ENCODE measurements at regions not wholly inside any gene's neighbourhood (a gene's known extent, or its start where the extent isn't known, plus 50 kb on each side); places are given as distances from the start of the nearest gene placed in this dataset.
A peak's percentile ranks its signal among the peaks of the same experiment; 100 is the strongest.
"Not testable (repeated sequence)": the region's sequence is repeated elsewhere in the genome, so short reads cannot be mapped to it uniquely, and the experiment has no call there.

DNA sequence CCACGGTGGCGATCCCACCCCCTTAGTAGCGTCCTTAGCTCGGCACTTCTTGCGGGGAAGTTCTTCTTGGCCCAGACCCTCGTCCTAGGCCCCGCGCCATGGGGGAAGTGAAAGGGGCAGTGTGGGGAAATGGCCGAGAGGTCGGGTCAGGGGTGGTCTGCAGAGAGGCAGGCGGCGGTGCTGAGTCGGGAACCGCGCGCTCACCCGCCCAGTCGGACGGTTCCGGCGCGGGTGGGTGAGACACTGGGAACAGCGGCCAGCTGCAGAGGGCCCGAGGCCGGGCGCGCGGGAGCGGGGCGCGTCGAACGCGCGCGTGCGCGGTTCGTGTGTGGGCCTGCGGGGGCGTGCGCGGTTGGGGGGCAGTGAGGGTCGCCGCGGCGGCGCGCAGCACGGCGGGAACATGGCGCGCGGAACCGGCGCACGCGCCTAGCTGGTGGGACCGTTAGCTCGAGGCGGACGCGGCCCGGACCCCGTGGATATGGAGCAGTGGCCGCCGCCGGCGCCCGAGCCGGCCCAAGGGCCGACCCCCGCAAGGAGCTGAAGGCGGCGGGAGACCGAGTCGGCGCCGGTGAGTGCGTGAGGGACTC lies 246.9 kb downstream of the GOLGA6L6 start:
- no peak overlapping the region for H3K4me3 ChIP-seq (ENCODE audit: low read depth, low read length)
- DNase-seq (ENCODE audit: low read depth) (no peak), FAIRE-seq (no peak)
- H3K27me3 ChIP-seq (ENCODE audit: control insufficient read depth, insufficient read depth, low read length) = no peaks in the 10 kb centered on the region
- no peaks in the 10 kb centered on the region for H3K36me3 ChIP-seq (ENCODE audit: control insufficient read depth, insufficient read depth, low read length)
- TF ChIP-seq CTCF (IDR thresholded peaks at IDR 0.05; ENCODE audit: insufficient read depth, low read length, severe bottlenecking) = no peak

DNA sequence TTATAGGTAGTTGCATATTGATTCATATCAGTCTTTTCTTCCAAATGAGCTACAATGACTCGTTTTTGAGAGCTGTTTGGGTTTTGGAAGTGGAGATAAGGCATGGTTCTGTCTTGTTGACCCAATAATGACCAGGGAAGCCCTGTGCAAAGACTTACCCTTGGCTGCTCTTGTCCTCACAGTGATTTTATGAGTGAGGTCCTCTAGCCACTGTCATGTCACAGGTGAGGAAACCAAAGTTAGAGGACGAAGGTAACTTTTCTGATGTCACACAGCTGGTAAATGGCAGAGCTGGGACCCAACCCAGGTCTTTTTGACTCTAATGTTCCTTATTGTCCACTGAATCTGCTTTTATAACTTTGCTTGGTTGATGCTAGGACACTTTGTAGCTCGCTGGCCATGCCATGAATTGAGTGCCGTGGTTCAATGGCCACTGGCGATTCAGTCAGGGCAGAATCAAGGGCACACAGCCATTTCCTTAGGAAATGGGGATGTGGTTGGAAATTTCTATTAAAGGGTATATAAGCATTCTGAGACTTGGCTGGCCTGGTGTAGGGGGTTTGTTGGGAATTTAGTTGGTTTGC lies 249.1 kb downstream of the GOLGA6L6 start:
- DNase-seq (ENCODE audit: low read depth); H3K27me3 ChIP-seq (ENCODE audit: control insufficient read depth, insufficient read depth, low read length); FAIRE-seq; H3K4me3 ChIP-seq (ENCODE audit: low read depth, low read length); H3K36me3 ChIP-seq (ENCODE audit: control insufficient read depth, insufficient read depth, low read length): not testable (repeated sequence)

DNA sequence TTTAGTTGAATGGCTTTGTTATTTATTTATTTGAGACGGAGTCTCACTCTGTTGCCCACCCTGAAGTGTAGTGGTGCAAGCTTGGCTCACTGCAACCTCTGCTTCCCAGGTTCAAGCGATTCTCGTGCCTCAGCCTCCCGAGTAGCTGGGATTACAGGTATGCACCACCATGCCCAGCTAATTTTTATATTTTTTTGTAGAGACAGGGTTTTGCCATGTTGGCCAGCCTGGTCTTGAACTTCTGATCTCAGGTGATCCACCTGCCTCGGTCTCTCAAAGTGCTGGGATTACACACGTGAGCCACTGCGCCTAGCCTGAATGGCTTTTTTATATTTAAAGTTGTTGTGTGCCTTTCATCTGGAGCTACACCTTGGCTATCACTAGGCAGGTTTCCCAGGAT lies 250.0 kb downstream of the GOLGA6L6 start:
- FAIRE-seq; DNase-seq (ENCODE audit: low read depth); H3K36me3 ChIP-seq (ENCODE audit: control insufficient read depth, insufficient read depth, low read length); H3K4me3 ChIP-seq (ENCODE audit: low read depth, low read length); H3K27me3 ChIP-seq (ENCODE audit: control insufficient read depth, insufficient read depth, low read length): not testable (repeated sequence)

- DNase-seq (ENCODE audit: low read depth); H3K36me3 ChIP-seq (ENCODE audit: control insufficient read depth, insufficient read depth, low read length); H3K4me3 ChIP-seq (ENCODE audit: low read depth, low read length); FAIRE-seq; H3K27me3 ChIP-seq (ENCODE audit: control insufficient read depth, insufficient read depth, low read length): not testable (repeated sequence)
Measured at GRCh38 chr15:20290606-20291005, 251.0 kb downstream of the GOLGA6L6 start.

DNA sequence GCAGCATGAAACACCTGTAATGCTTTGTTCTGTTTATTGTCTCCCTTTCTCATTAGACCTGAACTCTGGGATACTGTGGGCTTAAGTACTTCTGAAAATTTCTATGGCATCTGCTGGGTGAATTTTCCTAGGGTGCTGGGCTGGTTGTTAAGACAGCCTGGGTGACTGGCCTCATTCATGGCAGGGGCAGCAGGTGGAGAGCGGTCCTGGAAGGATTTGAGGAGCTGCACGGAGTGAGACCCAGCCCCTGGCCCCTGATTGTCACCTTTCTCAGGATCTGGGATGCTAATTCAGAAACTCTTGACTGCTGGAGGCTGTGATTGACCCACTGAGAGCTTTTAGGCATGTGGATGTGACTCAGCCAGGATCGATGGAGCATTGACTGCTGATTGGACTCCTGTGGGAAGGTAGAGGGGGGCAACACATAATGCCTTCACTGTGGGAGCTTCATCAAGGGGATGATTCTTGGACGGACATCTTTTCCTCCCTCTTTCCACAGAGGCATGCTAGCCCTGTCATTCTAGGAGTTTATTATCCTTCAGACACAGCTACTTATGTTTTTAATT lies 252.0 kb downstream of the GOLGA6L6 start:
- not testable (repeated sequence) for H3K36me3 ChIP-seq (ENCODE audit: control insufficient read depth, insufficient read depth, low read length); DNase-seq (ENCODE audit: low read depth); H3K4me3 ChIP-seq (ENCODE audit: low read depth, low read length); H3K27me3 ChIP-seq (ENCODE audit: control insufficient read depth, insufficient read depth, low read length); FAIRE-seq

- FAIRE-seq; H3K36me3 ChIP-seq (ENCODE audit: control insufficient read depth, insufficient read depth, low read length); H3K27me3 ChIP-seq (ENCODE audit: control insufficient read depth, insufficient read depth, low read length); H3K4me3 ChIP-seq (ENCODE audit: low read depth, low read length); DNase-seq (ENCODE audit: low read depth): not testable (repeated sequence)
Measured at GRCh38 chr15:20288800-20289537, 252.6 kb downstream of the GOLGA6L6 start.

GRCh38 chr15:20286559-20286958 lies 255.0 kb downstream of the GOLGA6L6 start:
- H3K27me3 ChIP-seq (ENCODE audit: control insufficient read depth, insufficient read depth, low read length); H3K36me3 ChIP-seq (ENCODE audit: control insufficient read depth, insufficient read depth, low read length); FAIRE-seq; DNase-seq (ENCODE audit: low read depth); H3K4me3 ChIP-seq (ENCODE audit: low read depth, low read length): not testable (repeated sequence)

- not testable (repeated sequence) for H3K36me3 ChIP-seq (ENCODE audit: control insufficient read depth, insufficient read depth, low read length); H3K27me3 ChIP-seq (ENCODE audit: control insufficient read depth, insufficient read depth, low read length); H3K4me3 ChIP-seq (ENCODE audit: low read depth, low read length); FAIRE-seq; DNase-seq (ENCODE audit: low read depth)
Measured at GRCh38 chr15:20285696-20286300, 255.8 kb downstream of the GOLGA6L6 start.

DNA sequence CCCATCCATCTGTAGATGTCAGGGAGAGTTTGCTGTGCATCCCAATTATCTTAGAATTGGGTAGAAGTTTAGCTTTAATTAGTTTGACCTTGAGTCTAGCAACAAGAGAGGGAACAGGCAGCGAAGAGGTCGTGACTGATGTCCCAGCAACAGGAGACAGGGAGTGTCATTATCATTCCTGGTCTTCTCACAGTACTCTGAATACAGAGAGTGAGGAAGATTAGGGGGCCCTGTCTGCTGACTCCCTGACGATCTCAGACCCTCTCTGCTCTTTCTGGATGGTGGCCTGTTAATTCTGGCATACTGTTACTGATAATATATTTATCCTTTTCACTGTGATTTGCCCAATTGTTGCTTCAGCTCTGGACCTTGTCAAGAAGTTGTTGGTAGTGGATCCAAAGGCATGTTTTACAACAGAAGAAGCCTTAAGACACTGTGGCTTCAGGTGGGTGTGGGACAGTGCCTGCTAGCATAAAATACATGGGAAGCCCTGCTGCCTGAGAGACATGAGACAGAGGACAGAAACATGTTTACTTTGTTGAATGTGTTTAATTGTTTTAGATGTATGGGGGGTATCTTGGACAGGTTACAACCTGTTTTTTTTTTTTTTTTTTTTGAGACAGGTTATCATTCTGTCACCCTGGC lies 256.6 kb downstream of the GOLGA6L6 start:
- not testable (repeated sequence) for H3K27me3 ChIP-seq (ENCODE audit: control insufficient read depth, insufficient read depth, low read length); DNase-seq (ENCODE audit: low read depth); H3K36me3 ChIP-seq (ENCODE audit: control insufficient read depth, insufficient read depth, low read length); H3K4me3 ChIP-seq (ENCODE audit: low read depth, low read length); FAIRE-seq

DNA sequence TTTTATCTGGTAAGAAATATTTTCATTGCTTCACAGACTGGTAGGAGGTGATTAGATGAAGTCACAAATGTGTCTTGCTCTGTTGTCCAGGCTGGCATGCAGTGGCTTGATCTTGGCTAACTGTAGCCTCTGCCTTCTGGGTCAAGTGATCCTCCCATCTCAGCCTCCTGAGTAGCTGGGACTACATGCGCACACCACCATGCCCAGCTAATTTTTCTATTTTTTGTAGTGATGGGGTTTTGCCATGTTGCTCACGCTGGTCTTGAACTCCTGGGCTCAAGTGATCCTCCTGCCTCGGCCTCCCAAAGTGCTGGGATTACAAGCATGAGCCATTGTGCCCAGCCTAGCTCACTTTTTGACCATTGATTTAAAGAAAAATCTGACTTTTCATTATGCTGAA lies 257.9 kb downstream of the GOLGA6L6 start:
- DNase-seq (ENCODE audit: low read depth); H3K4me3 ChIP-seq (ENCODE audit: low read depth, low read length); H3K36me3 ChIP-seq (ENCODE audit: control insufficient read depth, insufficient read depth, low read length); FAIRE-seq; H3K27me3 ChIP-seq (ENCODE audit: control insufficient read depth, insufficient read depth, low read length): not testable (repeated sequence)

GRCh38 chr15:20282491-20282943 lies 259.1 kb downstream of the GOLGA6L6 start:
- H3K27me3 ChIP-seq (ENCODE audit: control insufficient read depth, insufficient read depth, low read length); H3K4me3 ChIP-seq (ENCODE audit: low read depth, low read length); DNase-seq (ENCODE audit: low read depth); H3K36me3 ChIP-seq (ENCODE audit: control insufficient read depth, insufficient read depth, low read length); FAIRE-seq: not testable (repeated sequence)

DNA sequence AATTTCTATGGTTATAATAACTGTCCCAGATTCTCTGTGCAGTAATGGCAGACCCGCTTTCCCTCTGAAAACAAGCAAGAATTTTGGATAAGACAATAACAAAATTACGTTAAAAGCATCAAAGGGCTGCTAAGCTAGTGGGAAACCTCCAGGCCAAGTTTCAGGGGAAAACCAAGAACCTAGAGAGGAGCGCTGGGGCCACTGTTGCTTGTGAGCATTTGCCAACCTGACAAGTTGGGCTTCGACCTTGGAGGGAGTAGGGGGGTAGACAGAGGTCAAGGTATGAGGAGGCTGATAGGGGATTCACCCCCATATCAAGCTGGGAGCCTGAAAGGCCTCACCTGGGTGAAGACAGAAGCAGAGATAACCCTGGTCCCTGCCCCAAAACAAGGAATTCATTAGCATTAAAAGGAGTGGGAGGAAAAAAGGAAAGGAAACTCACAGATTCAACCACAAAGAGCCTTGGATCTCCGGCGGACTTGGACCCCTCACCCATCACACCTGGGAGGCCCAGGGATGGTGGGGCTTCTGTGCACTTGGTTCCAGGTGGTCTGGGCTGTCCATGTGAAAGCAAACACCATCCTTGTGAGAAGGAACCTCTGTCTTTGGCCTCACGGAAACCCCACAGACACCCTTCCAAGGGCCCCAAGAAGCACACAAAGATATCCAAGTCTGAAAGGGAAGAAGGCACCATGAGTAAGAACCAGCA lies 259.9 kb downstream of the GOLGA6L6 start:
- not testable (repeated sequence) for DNase-seq (ENCODE audit: low read depth); H3K4me3 ChIP-seq (ENCODE audit: low read depth, low read length); H3K36me3 ChIP-seq (ENCODE audit: control insufficient read depth, insufficient read depth, low read length); H3K27me3 ChIP-seq (ENCODE audit: control insufficient read depth, insufficient read depth, low read length)
- FAIRE-seq = peak; percentile 86
